ENCODE measurements at regions not wholly inside any gene's neighbourhood (a gene's known extent, or its start where the extent isn't known, plus 50 kb on each side); places are given as distances from the start of the nearest gene placed in this dataset.

GRCh38 chr2:167380555-167380954, 492.3 kb downstream of the XIRP2 start:
- POLR2A ChIA-PET, result no interaction called here
- Histone ChIP-seq H3K4me1 (ENCODE audit: control insufficient read depth, insufficient read depth, low read length) (no peaks in the 10 kb centered on the region), H3K4me3 (ENCODE audit: low read depth in 2 of 2, low read length in 2 of 2) (no peak overlapping the region), H3K36me3 (ENCODE audit: control insufficient read depth, insufficient read depth, low read length) (no peaks in the 10 kb centered on the region), H3K27ac (ENCODE audit: low read length) (no peak overlapping the region), H3K27me3 (ENCODE audit: control insufficient read depth, insufficient read depth, low read length) (no peaks in the 10 kb centered on the region), H3K9me3 (ENCODE audit: control insufficient read depth, insufficient read depth, low read depth, low read length) (no peaks in the 10 kb centered on the region)
- CTCF ChIA-PET, result no interaction called here
- BruUV-seq (replicated peaks), result no TSS peak
- TF ChIP-seq TCF7L2 (IDR thresholded peaks at IDR 0.05; ENCODE audit: low read depth, low read length) (no peak), REST (IDR thresholded peaks at IDR 0.05; ENCODE audit: insufficient read depth in 1 of 2, low read depth in 2 of 2, low read length in 1 of 2) (no peak), POLR2AphosphoS5 (IDR thresholded peaks at IDR 0.05; ENCODE audit: low read depth, low read length) (no peak), CTCF (IDR thresholded peaks at IDR 0.05) (no peak), SIN3A (IDR thresholded peaks at IDR 0.05; ENCODE audit: borderline replicate concordance, insufficient read depth, low read depth, low read length) (no peak)
- DNase-seq (ENCODE audit: low read depth, low spot score) (no peak), ATAC-seq (no peak)
- in situ Hi-C loops (cut with HindIII; ENCODE audit: low pct_unique_long_range_greater_than_20kb, low sequenced_read_pairs), result no loop called here
- intact Hi-C loops (cut with micrococcal nuclease; ENCODE audit: unreplicated experiment), result no loop called here

- ChIA-PET CTCF (no interaction called here), POLR2A (no interaction called here)
- ATAC-seq (no peak), DNase-seq (ENCODE audit: low read depth, low spot score) (no peak)
- TF ChIP-seq CTCF (IDR thresholded peaks at IDR 0.05), result no peak
- no peak for TF ChIP-seq SIN3A (IDR thresholded peaks at IDR 0.05; ENCODE audit: borderline replicate concordance, insufficient read depth, low read depth, low read length)
- no peak for TF ChIP-seq REST (IDR thresholded peaks at IDR 0.05; ENCODE audit: insufficient read depth in 1 of 2, low read depth in 2 of 2, low read length in 1 of 2)
- no peak for TF ChIP-seq TCF7L2 (IDR thresholded peaks at IDR 0.05; ENCODE audit: low read depth, low read length)
- TF ChIP-seq POLR2AphosphoS5 (IDR thresholded peaks at IDR 0.05; ENCODE audit: low read depth, low read length), result no peak
- no peak overlapping the region for H3K4me3 ChIP-seq (ENCODE audit: low read depth in 2 of 2, low read length in 2 of 2)
- no peaks in the 10 kb centered on the region for H3K27me3 ChIP-seq (ENCODE audit: control insufficient read depth, insufficient read depth, low read length)
- H3K27ac ChIP-seq (ENCODE audit: low read length), result no peak overlapping the region
- in situ Hi-C loops (cut with HindIII; ENCODE audit: low pct_unique_long_range_greater_than_20kb, low sequenced_read_pairs), result no loop called here
- H3K4me1 ChIP-seq (ENCODE audit: control insufficient read depth, insufficient read depth, low read length), result no peaks in the 10 kb centered on the region
- BruUV-seq (replicated peaks), result no TSS peak
- intact Hi-C loops (cut with micrococcal nuclease; ENCODE audit: unreplicated experiment), result no loop called here
- no peaks in the 10 kb centered on the region for H3K36me3 ChIP-seq (ENCODE audit: control insufficient read depth, insufficient read depth, low read length)
- no peaks in the 10 kb centered on the region for H3K9me3 ChIP-seq (ENCODE audit: control insufficient read depth, insufficient read depth, low read depth, low read length)
These were observed 491.8 kb downstream of the XIRP2 start for GRCh38 chr2:167380094-167380493.
